ENCODE measurements at regions not wholly inside any gene's neighbourhood (a gene's known extent, or its start where the extent isn't known, plus 50 kb on each side); places are given as distances from the start of the nearest gene placed in this dataset.

DNA sequence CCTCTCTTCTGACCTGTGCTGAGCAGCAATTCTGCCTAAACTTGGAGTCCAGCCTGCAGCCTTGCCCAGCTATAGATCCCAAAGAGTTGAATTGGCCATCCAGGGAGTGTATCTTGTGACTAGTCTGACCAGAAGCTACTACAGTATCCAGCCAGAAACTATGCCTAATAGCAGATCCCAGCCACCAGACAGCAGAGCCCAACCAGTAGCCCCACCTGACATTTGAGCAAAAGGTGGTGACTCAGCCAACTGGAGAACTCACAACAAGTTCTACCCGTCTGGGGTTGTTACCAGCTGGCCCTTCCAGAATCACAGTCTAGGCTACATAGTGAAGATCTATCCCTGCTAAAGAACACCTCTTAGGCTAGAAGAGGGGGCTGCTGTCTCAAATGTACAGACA lies 315.0 kb downstream of the CRPPA start:
- intact Hi-C loops (cut with DNase I) = no loop called here
- Histone ChIP-seq H3K9me3 (peaks cover 24% of the 10 kb centered on the region), H3K27ac (no peak overlapping the region)

DNA sequence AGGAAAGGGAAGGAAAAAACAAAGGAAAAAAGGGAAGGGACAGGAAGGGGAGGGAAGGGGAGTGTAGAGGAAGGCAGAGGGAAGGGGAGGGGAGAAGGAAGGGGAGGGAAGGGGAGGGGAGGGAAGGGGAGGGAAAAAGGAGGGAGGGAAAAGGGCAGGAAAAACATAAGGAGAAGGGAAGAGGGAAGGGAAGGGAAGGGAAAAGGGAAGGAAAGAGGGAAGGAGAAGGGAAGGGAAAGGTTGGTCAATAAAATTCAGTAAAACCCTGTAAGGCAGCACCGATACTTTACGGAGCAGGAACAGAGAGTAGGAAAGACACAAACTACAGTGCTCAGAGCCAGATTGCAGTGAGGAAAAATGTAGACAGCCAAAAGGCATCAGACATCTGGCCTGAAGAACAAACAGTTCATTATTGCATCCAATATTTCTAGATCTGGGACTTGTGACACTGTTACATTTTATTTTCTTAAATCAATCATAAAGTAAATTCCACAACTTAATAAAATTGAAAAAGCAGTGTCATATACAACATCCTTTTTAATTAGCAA lies 322.0 kb downstream of the CRPPA start:
- DNase-seq (ENCODE audit: extremely low spot score in 2 of 2) = no peak
- Histone ChIP-seq H3K27me3 (no peaks in the 10 kb centered on the region), H3K4me1 (no peaks in the 10 kb centered on the region), H3K27ac (no peak overlapping the region), H3K9me3 (no peaks in the 10 kb centered on the region), H3K4me3 (no peak overlapping the region), H3K36me3 (no peaks in the 10 kb centered on the region)
- intact Hi-C loops (cut with DNase I) = no loop called here
- TF ChIP-seq, protein P1, sequence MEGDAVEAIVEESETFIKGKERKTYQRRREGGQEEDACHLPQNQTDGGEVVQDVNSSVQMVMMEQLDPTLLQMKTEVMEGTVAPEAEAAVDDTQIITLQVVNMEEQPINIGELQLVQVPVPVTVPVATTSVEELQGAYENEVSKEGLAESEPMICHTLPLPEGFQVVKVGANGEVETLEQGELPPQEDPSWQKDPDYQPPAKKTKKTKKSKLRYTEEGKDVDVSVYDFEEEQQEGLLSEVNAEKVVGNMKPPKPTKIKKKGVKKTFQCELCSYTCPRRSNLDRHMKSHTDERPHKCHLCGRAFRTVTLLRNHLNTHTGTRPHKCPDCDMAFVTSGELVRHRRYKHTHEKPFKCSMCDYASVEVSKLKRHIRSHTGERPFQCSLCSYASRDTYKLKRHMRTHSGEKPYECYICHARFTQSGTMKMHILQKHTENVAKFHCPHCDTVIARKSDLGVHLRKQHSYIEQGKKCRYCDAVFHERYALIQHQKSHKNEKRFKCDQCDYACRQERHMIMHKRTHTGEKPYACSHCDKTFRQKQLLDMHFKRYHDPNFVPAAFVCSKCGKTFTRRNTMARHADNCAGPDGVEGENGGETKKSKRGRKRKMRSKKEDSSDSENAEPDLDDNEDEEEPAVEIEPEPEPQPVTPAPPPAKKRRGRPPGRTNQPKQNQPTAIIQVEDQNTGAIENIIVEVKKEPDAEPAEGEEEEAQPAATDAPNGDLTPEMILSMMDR (IDR thresholded peaks at IDR 0.05) = no peak
- TF ChIP-seq POLR2A (IDR thresholded peaks at IDR 0.05) (no peak), POLR2AphosphoS5 (IDR thresholded peaks at IDR 0.05; ENCODE audit: insufficient read depth in 1 of 2, low read depth in 1 of 2) (no peak)

More for the DNA sequence above, 315.0 kb downstream of the CRPPA start:
- TF ChIP-seq POLR2AphosphoS5 (IDR thresholded peaks at IDR 0.05; ENCODE audit: insufficient read depth in 1 of 2, low read depth in 1 of 2) (no peak), POLR2A (IDR thresholded peaks at IDR 0.05) (no peak)
- TF ChIP-seq, protein P1 (IDR thresholded peaks at IDR 0.05) = no peak
- DNase-seq (ENCODE audit: extremely low spot score in 2 of 2) = no peak
- no peaks in the 10 kb centered on the region for H3K36me3 ChIP-seq
- H3K4me1 ChIP-seq = no peaks in the 10 kb centered on the region
- H3K27me3 ChIP-seq = no peaks in the 10 kb centered on the region
- H3K4me3 ChIP-seq = no peak overlapping the region

DNA sequence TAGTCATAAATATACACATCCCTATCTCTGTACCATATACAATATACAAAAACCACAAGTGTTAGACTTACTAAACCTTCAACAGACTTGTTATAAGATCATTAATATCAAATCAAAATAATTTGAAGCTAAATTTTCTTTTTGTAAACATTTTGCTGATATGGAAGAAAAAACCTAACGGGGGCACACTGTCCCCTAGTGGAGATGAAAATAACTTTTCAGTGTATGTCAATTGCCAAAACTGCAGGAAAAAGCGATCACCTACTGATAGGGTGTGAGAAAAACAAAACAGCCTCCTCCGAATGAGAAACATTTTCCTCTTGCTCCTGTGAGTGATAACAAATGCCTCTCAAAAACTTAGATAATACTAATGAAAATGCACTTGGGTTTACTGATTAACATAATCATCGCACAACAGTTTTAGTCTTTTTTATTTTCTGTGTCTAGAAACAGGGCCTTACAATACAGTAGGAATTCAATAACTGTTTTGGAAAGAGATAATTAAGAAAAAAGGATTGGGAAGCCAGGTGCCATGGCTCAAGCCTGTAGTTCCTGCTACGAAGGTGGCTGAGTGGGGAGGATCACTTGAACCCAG lies 322.7 kb downstream of the CRPPA start:
- no peak overlapping the region for H3K27ac ChIP-seq
- H3K9me3 ChIP-seq = no peaks in the 10 kb centered on the region
- intact Hi-C loops (cut with DNase I) = no loop called here
- TF ChIP-seq, protein P1 (IDR thresholded peaks at IDR 0.05) = no peak
- TF ChIP-seq POLR2AphosphoS5 (IDR thresholded peaks at IDR 0.05; ENCODE audit: insufficient read depth in 1 of 2, low read depth in 1 of 2) (no peak), POLR2A (IDR thresholded peaks at IDR 0.05) (no peak)
- H3K4me3 ChIP-seq = no peak overlapping the region
- no peaks in the 10 kb centered on the region for H3K36me3 ChIP-seq
- H3K4me1 ChIP-seq = no peaks in the 10 kb centered on the region
- H3K27me3 ChIP-seq = no peaks in the 10 kb centered on the region
- DNase-seq (ENCODE audit: extremely low spot score in 2 of 2) = no peak

DNA sequence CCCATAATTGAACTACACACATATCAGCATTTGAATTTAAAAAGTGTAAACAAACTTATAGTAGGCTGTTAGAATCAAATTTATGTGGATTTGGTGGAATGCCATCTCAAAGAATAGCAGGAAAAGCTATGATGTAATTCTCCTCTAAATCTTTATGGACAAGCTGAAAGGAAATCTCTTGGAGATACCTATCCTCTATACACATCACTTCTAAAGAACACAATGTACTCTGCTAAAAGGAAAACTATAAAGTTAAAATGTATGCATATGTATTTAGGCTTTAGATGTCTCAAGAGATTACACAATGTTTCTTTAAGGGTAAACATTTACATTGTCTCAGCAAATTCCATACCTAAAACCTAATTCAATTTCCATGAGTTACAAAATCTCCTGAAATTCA lies 323.3 kb downstream of the CRPPA start:
- no peak overlapping the region for H3K27ac ChIP-seq
- no peaks in the 10 kb centered on the region for H3K4me1 ChIP-seq
- no peak for DNase-seq (ENCODE audit: extremely low spot score in 2 of 2)
- no peak overlapping the region for H3K4me3 ChIP-seq
- intact Hi-C loops (cut with DNase I) = no loop called here
- no peaks in the 10 kb centered on the region for H3K27me3 ChIP-seq
- H3K36me3 ChIP-seq = no peaks in the 10 kb centered on the region
- TF ChIP-seq, protein P1 (IDR thresholded peaks at IDR 0.05) = no peak
- TF ChIP-seq POLR2A (IDR thresholded peaks at IDR 0.05) (no peak), POLR2AphosphoS5 (IDR thresholded peaks at IDR 0.05; ENCODE audit: insufficient read depth in 1 of 2, low read depth in 1 of 2) (no peak)
- no peaks in the 10 kb centered on the region for H3K9me3 ChIP-seq

DNA sequence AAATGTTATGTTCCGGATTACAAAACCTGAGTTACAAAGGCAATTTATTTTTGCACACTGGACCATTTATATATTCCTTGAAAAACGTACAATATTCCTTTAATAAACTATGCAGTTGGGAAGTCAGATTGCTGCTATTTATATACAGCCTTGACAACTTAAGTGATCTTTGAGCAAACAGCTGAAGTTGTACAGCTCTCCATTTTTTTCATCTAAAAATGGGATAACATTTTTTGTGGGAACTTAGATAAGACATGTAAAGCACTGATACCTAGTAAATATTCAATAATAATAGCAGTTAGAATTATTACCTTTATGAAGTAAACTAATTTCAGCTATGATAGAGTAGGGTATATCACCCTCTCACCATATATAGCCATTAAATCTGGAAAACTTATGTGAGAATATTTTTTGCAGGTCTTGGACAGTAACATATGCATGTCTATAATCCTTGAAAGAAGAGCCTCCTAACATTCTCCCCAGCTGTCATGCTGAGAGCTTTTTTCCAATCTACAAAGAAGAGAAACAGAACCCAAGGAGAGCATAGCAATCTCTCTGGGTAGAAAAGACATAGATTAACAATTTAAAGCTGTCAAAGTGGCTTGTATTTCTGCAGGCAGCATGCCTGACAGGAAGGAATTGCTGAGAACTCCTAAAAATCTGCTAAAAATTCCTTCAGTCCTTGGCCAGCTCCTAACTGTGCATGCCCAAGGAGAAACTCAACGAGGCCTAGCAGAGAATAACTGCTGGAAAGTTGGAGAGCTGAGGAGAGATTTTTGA lies 326.0 kb downstream of the CRPPA start:
- intact Hi-C loops (cut with DNase I) = no loop called here
- H3K4me3 ChIP-seq = no peak overlapping the region
- no peak for TF ChIP-seq POLR2A (IDR thresholded peaks at IDR 0.05)
- TF ChIP-seq POLR2AphosphoS5 (IDR thresholded peaks at IDR 0.05; ENCODE audit: insufficient read depth in 1 of 2, low read depth in 1 of 2) = no peak
- TF ChIP-seq, protein P1 (IDR thresholded peaks at IDR 0.05) = no peak
- no peak overlapping the region for H3K27ac ChIP-seq
- no peaks in the 10 kb centered on the region for H3K4me1 ChIP-seq
- H3K27me3 ChIP-seq = no peaks in the 10 kb centered on the region
- no peak for DNase-seq (ENCODE audit: extremely low spot score in 2 of 2)
- no peaks in the 10 kb centered on the region for H3K36me3 ChIP-seq
- no peaks in the 10 kb centered on the region for H3K9me3 ChIP-seq

All from vagina (tissue), 2 donors.